ENCODE measurements at regions not wholly inside any gene's neighbourhood (a gene's known extent, or its start where the extent isn't known, plus 50 kb on each side); places are given as distances from the start of the nearest gene placed in this dataset.

- ChIA-PET CTCF (no interaction called here), POLR2A (no interaction called here)
- H3K27me3 ChIP-seq (ENCODE audit: control insufficient read depth, insufficient read depth, low read length), result no peaks in the 10 kb centered on the region
- no peaks in the 10 kb centered on the region for H3K36me3 ChIP-seq (ENCODE audit: control insufficient read depth, insufficient read depth, low read length)
- TF ChIP-seq, protein P1, sequence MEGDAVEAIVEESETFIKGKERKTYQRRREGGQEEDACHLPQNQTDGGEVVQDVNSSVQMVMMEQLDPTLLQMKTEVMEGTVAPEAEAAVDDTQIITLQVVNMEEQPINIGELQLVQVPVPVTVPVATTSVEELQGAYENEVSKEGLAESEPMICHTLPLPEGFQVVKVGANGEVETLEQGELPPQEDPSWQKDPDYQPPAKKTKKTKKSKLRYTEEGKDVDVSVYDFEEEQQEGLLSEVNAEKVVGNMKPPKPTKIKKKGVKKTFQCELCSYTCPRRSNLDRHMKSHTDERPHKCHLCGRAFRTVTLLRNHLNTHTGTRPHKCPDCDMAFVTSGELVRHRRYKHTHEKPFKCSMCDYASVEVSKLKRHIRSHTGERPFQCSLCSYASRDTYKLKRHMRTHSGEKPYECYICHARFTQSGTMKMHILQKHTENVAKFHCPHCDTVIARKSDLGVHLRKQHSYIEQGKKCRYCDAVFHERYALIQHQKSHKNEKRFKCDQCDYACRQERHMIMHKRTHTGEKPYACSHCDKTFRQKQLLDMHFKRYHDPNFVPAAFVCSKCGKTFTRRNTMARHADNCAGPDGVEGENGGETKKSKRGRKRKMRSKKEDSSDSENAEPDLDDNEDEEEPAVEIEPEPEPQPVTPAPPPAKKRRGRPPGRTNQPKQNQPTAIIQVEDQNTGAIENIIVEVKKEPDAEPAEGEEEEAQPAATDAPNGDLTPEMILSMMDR (IDR thresholded peaks at IDR 0.05; ENCODE audit: insufficient read depth, low read depth, low read length), result no peak
- no peak for DNase-seq (ENCODE audit: low read depth)
- no peak overlapping the region for H3K4me3 ChIP-seq (ENCODE audit: low read depth, low read length)
Measured at GRCh38 chr22:48959496-48959895, 868.2 kb downstream of the BRD1 start.

- H3K36me3 ChIP-seq (ENCODE audit: control insufficient read depth, insufficient read depth, low read length), result no peaks in the 10 kb centered on the region
- no peaks in the 10 kb centered on the region for H3K27me3 ChIP-seq (ENCODE audit: control insufficient read depth, insufficient read depth, low read length)
- H3K4me3 ChIP-seq (ENCODE audit: low read depth, low read length), result no peak overlapping the region
- TF ChIP-seq, protein P1 (IDR thresholded peaks at IDR 0.05; ENCODE audit: insufficient read depth, low read depth, low read length), result no peak
- DNase-seq (ENCODE audit: low read depth), result no peak
- CTCF ChIA-PET, result no interaction called here
- POLR2A ChIA-PET, result no interaction called here
Measured at GRCh38 chr22:48957987-48958321, 869.7 kb downstream of the BRD1 start.

DNA sequence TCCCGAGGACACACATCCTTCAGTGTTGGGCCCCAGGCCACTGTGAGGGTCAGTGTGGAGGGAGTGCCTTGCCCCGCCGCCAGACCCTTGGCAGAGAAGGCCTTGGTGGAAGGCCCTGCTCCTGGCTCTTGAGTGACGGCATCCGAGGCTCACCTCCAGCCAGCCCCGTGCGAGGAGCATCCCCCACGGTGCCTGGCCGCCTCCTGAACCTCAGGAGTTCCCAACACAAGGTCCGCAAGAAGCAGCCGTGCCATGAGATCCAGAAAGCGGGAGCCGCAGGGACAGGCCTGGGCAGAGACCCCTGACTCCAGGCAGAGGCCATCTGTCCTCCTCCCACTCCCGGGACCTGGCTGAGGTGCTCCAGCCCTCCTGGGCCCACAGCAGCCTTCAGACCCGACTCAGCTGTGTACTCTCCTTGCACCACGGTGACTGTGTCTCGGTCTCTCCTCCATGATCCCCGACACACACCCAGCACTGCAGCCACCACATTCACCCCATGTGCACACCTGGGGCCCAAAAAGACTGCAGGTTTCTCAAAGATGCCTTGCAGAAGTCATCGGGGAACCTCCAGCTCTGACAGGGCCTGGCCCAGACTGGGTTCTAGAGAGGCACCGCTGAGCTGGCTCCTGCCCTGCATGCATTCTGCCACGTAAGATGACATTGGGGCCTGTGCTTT lies 870.2 kb downstream of the BRD1 start:
- no peak overlapping the region for H3K4me3 ChIP-seq (ENCODE audit: low read depth, low read length)
- TF ChIP-seq, protein P1 (IDR thresholded peaks at IDR 0.05; ENCODE audit: insufficient read depth, low read depth, low read length), result no peak
- H3K36me3 ChIP-seq (ENCODE audit: control insufficient read depth, insufficient read depth, low read length), result no peaks in the 10 kb centered on the region
- no peaks in the 10 kb centered on the region for H3K27me3 ChIP-seq (ENCODE audit: control insufficient read depth, insufficient read depth, low read length)
- no peak for DNase-seq (ENCODE audit: low read depth)
- ChIA-PET POLR2A (no interaction called here), CTCF (no interaction called here)

DNA sequence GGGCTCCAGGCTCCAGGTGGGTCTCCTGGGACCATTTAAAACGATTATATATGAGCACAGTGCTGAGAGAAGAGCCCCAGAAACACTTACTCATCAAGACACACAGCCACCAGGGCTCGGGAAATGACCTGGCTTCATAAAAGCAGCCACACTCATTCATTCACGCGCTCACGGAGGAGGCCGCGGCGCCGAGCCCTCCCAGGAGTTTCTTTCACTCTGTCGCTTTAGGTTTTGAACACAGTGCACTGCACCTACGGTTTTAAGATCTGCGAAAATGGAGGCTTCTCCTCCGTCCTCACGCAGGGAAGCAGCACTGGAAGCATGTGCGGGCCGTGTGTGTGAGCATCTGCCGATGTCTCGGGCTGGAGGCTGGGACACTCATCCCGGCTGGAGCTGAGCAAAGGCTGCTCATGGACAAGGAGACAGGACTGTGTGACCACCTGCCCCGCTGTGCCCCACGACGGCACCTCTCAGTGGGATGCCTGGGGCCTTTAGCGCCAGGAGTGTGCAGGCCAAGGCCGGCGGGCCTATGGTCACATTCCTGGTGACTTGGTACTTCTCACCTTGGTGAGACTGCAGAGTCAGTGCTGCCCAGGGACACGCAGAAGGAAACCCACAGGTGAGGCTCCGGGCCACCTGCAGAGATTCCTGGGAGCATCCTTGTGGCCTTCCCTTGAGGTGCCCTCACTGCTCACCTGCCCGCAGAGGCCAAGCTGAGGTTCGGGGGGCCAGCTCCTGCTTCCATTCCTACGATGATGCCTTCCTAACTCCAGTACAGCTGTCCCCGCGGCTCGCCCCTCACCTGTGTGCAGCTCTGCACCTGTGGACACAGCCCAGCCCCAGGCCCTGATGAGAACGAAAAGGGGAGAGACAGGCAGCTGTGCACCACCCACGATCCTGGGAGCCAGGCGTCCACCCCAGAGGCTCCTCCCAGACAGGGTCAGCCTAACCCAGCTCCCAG lies 872.0 kb downstream of the BRD1 start:
- no peak overlapping the region for H3K4me3 ChIP-seq (ENCODE audit: low read depth, low read length)
- no peak for DNase-seq (ENCODE audit: low read depth)
- ChIA-PET CTCF (no interaction called here), POLR2A (no interaction called here)
- TF ChIP-seq, protein P1 (IDR thresholded peaks at IDR 0.05; ENCODE audit: insufficient read depth, low read depth, low read length), result no peak
- no peaks in the 10 kb centered on the region for H3K36me3 ChIP-seq (ENCODE audit: control insufficient read depth, insufficient read depth, low read length)
- H3K27me3 ChIP-seq (ENCODE audit: control insufficient read depth, insufficient read depth, low read length), result no peaks in the 10 kb centered on the region

- POLR2A ChIA-PET, result no interaction called here
- no peaks in the 10 kb centered on the region for H3K27me3 ChIP-seq (ENCODE audit: control insufficient read depth, insufficient read depth, low read length)
- CTCF ChIA-PET, result no interaction called here
- H3K4me3 ChIP-seq (ENCODE audit: low read depth, low read length), result no peak overlapping the region
- no peak for DNase-seq (ENCODE audit: low read depth)
- TF ChIP-seq, protein P1 (IDR thresholded peaks at IDR 0.05; ENCODE audit: insufficient read depth, low read depth, low read length), result no peak
- H3K36me3 ChIP-seq (ENCODE audit: control insufficient read depth, insufficient read depth, low read length), result no peaks in the 10 kb centered on the region
Measured at GRCh38 chr22:48954781-48955311, 872.8 kb downstream of the BRD1 start.

All from BJ (cell line).